C4-2B (cell line): ENCODE measurements at regions not wholly inside any gene's neighbourhood (a gene's known extent, or its start where the extent isn't known, plus 50 kb on each side); places are given as distances from the start of the nearest gene placed in this dataset.

Source experiments
- H3K27ac ChIP-seq: fragments of 450-650 bp; 2 replicates; pipeline ENCODE4 v1.5.1; 2017
- ZFX ChIP-seq: fragments of 450-650 bp; IDR thresholded peaks from 2 replicates; pipeline ENCODE4 v1.6.1; 2017
- TF ChIP-seq, protein P1 (sequence below): fragments of 450-650 bp; conservative IDR thresholded peaks from 2 replicates; pipeline ENCODE4 v1.5.1; 2017; ENCODE audit warnings: mild to moderate bottlenecking

DNA sequence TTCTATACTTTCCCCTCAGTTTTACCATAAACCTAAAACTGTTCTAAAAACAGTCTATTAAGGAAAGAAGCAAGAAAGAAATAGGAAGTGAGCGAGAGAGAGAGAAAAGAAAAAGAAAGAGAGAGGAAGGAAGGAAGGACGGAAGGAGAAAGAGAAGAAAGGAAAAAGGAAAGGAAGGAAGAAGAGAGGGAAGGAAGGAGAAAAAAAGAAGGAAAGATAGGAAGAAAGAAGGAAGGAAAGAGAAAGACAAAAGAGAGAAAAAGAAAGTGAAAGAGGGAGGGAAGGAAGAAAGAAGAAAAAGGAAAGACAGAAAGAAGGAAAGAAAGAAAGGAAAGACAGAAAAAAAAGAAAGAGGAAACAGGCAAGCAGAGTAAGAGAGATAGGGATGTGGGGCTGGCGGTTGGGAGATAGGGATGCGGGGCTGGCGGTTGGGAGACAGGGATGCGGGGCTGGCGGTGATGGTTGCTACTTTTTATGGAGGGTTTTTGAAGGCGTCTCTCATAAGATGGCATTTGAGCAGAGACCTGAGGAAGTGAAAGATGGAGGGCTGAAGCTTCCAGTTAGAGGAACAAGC is 70.4 kb upstream of the IRF2BP2 start:
- no peak overlapping the region for H3K27ac ChIP-seq

DNA sequence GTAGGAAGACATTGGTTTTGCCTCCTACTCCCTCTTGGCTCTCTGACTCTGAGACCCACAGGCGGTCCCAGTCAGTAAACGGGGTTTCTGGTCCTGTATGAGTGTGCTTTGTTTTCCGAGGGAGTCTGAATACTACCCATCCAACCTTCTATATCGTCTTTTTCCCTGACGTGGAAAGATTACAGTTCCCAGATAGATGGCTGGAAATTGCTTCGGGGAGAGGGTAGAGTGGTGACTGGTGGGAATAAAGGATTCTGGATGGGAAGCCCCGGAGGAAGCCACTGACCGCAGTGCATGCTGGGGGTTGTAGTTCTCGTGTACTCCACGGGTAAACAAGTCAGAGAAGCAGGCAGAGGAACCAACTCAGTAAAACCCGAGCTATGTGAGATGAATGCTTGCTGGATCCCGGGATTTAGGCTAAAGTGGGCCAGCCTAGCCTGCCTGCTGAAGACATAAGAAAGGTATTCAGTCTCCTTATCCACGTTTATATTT is 66.2 kb upstream of the IRF2BP2 start:
- no peak for TF ChIP-seq ZFX
- TF ChIP-seq, protein P1, sequence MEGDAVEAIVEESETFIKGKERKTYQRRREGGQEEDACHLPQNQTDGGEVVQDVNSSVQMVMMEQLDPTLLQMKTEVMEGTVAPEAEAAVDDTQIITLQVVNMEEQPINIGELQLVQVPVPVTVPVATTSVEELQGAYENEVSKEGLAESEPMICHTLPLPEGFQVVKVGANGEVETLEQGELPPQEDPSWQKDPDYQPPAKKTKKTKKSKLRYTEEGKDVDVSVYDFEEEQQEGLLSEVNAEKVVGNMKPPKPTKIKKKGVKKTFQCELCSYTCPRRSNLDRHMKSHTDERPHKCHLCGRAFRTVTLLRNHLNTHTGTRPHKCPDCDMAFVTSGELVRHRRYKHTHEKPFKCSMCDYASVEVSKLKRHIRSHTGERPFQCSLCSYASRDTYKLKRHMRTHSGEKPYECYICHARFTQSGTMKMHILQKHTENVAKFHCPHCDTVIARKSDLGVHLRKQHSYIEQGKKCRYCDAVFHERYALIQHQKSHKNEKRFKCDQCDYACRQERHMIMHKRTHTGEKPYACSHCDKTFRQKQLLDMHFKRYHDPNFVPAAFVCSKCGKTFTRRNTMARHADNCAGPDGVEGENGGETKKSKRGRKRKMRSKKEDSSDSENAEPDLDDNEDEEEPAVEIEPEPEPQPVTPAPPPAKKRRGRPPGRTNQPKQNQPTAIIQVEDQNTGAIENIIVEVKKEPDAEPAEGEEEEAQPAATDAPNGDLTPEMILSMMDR, result no peak
- H3K27ac ChIP-seq, result no peak overlapping the region

More for the DNA sequence above, 70.4 kb upstream of the IRF2BP2 start:
- no peak for TF ChIP-seq ZFX
- TF ChIP-seq, protein P1, result no peak

DNA sequence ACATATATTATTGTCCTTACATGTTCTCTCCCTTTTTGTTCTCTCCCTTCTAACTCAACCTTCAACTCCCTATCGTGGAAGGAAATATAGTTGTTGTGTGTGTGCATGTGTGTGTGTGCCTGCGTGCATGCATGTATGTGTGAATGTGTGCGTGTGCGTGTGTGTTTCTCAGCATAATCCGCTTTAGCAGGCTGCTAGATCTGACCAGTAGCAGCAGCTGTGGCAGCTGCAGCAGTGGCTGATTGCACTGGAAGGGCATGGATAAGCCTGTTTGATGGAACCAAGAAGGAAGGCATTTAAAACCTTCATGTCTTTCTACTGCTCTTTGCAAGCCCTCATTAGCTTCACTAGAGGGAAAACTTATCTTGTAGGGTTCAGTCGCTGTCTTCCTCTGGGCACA is 65.6 kb upstream of the IRF2BP2 start:
- no peak overlapping the region for H3K27ac ChIP-seq
- no peak for TF ChIP-seq ZFX
- TF ChIP-seq, protein P1, result no peak

DNA sequence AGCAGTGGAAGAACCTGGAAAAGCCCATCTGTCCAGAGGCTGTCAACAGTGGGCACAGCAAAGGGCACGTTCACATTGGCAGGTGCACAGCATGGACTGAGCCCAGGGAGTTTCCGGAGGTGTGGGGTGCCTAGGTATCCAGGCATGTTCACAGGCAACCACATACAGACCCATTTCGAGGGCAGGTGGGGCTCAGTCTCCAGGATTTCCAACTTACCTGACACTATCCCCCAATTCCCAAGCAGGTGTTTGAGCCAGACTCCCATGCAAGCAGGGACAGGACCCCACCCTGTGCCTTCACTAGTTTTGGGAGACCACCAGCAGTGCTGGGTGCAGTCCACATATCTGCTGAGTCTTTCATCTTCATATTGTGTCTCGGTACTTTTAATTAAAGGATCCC is 65.0 kb upstream of the IRF2BP2 start:
- no peak overlapping the region for H3K27ac ChIP-seq
- TF ChIP-seq ZFX, result no peak
- TF ChIP-seq, protein P1, result no peak

DNA sequence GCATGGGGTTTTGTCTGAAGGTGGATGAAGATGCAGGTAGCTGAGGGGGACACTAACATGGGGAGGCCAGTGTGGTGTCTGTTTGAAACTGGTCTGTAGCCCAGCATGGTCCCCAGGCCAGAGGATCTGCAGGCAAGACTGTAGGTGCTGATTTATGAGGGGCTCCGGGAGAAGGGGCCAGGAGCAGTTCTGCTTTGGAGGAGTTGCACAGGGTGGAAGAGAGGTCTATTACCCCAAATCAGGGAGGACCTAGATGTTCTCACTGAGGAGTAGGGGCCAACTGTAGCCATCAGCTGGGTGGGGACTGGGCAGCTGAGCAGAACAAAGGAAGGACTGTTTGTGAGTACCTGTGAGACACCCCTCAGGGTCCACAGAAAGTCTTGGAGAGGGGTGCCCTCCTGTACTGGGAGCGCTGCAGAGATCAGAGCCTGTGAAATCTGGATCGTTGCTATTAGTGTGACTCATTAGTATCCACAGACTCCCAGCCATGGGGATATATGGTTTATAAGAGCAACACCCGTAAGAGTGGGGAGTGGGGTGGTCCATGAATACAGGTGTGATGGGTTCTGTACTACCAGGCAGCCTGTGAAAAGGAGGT is 64.3 kb upstream of the IRF2BP2 start:
- TF ChIP-seq, protein P1, result no peak
- no peak for TF ChIP-seq ZFX
- H3K27ac ChIP-seq, result no peak overlapping the region

DNA sequence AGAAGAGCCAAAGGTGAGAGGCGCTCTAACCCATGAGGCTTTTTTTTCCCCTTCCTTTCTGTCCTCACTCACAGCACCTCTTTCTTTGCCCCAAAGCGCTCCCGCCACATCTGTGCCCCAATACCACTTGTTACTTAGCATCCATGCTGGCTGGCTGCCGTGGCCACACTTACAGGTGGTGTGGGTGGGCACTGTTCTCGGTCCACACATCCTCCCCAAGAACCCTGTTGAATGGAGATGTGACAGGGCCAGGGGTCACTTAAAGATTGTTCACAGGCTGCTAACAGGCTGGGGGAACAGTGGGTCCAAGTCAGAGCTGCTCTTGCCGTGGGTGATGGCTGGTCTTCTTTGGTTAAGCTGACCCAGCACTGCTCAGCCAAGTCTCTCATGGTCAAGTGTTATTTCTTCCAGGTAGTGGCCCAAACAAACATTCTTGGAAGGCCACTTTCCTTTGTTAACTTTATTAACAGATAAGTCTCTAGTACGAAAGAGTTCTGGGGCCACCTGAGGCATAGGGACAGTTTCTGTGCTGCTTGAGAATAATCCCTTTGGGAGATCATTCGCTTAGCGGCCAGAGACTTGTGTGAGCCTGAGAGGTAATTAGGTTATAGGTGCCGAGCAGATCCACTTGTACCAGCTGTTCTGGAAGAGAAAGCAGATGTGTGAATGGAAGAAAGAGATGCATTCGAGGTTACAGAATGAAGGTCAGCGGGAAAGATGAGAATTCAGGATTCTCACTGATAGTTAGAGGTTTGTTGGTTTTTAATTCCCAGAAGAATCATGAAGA is 62.6 kb upstream of the IRF2BP2 start:
- TF ChIP-seq ZFX, result no peak
- TF ChIP-seq, protein P1, result no peak
- no peak overlapping the region for H3K27ac ChIP-seq
